HUES6 (cell line): ENCODE measurements at regions not wholly inside any gene's neighbourhood (a gene's known extent, or its start where the extent isn't known, plus 50 kb on each side); places are given as distances from the start of the nearest gene placed in this dataset.
A peak's percentile ranks its signal among the peaks of the same experiment; 100 is the strongest.

Experiments
- H3K27ac ChIP-seq: 2 replicates; pipeline ENCODE4 v1.7.0; 2013; ENCODE audit warnings: low read depth, mild to moderate bottlenecking, low read length, inconsistent platforms
- H3K27me3 ChIP-seq: 2 replicates; pipeline ENCODE4 v1.6.1; 2013; ENCODE audit warnings: low read length; ENCODE audit not compliant: control insufficient read depth, insufficient read depth
- H3K36me3 ChIP-seq: 2 replicates; pipeline ENCODE4 v1.6.1; 2013; ENCODE audit warnings: low read length; ENCODE audit not compliant: control insufficient read depth, insufficient read depth
- H3K4me1 ChIP-seq: 2 replicates; pipeline ENCODE4 v1.6.1; 2013; ENCODE audit warnings: low read length; ENCODE audit not compliant: control insufficient read depth, insufficient read depth
- H3K4me3 ChIP-seq: 2 replicates; pipeline ENCODE4 v1.5.1; 2013; ENCODE audit warnings: low read depth, low read length
- H3K9ac ChIP-seq: one replicate; pipeline ENCODE4 v1.6.1; 2013; ENCODE audit warnings: mild to moderate bottlenecking, low read length
- H3K9me3 ChIP-seq: 2 replicates; pipeline ENCODE4 v1.6.1; 2013; ENCODE audit warnings: low read depth, low read length; ENCODE audit not compliant: control insufficient read depth, insufficient read depth

DNA sequence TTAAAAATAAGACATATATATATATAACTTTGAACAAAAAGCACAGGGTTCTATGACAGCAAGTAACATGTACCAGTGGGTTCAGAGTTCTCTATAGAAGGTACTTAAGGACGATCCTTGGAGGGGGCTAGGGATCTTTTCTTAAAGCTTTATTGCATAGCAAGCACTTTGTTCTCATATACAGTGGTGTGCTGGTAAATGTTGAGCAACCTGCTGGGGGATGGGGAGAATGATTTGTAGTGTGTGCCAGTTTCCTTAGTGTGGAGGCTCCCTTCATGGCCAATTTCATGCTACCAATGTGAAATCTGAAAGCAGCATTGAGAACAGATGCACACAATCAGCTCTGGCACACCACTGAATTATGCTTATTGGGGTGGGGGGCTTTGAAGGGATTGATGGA lies 69.5 kb upstream of the NFASC start:
- 0 out of 2 replicates have a peak, but pooled peaks cover 6% of the 10 kb centered on the region for H3K27me3 ChIP-seq
- no peak overlapping the region for H3K4me3 ChIP-seq
- no peaks in the 10 kb centered on the region for H3K4me1 ChIP-seq
- no peak overlapping the region for H3K27ac ChIP-seq
- H3K36me3 ChIP-seq = no peaks in the 10 kb centered on the region
- no peaks in the 10 kb centered on the region for H3K9me3 ChIP-seq
- no peak overlapping the region for H3K9ac ChIP-seq

DNA sequence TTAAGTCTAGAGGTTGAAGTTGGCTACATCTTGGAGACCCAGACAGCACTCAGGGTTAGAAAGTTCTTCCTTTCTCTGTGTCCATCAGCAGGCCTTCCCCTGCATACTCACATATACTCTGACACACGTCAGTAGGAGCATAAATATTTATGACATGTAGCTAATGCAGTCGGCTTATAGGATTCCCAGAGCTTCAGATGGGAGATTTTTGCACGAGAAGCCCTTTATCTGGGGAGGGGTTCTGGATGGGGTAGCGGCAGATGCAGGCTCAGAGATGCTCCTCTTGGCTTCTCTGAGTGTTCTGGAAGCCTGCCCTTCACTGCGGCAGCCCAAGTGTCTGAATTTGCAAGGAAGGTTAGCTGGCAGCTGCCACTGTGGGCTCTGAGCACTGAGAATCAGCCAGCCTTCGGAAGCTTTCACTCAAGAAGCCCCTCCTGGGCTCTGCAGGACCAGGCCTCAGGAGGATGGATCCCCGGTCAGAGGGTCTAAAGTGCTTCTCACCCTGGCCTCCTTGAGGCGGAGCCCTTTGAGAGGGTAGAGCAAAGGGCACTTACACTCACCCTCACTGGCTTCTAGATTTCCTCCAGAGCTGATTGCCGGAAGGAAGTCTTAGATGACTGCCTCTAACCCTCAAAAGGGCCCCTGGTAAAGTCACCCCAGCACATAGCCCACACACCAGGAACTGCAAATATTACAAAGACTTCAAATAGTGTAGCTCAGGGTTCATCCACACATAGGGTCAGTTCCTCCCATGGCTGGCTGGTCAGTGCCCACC lies 68.1 kb upstream of the NFASC start:
- H3K36me3 ChIP-seq = no peaks in the 10 kb centered on the region
- H3K27ac ChIP-seq = no peak overlapping the region
- H3K27me3 ChIP-seq = peaks cover 12% of the 10 kb centered on the region; the same call in 1 of the 2 replicates
- no peaks in the 10 kb centered on the region for H3K9me3 ChIP-seq
- H3K9ac ChIP-seq = no peak overlapping the region
- H3K4me3 ChIP-seq = no peak overlapping the region
- peaks cover 3% of the 10 kb centered on the region; the same call in 1 of the 2 replicates for H3K4me1 ChIP-seq

- H3K36me3 ChIP-seq = no peaks in the 10 kb centered on the region
- no peak overlapping the region for H3K9ac ChIP-seq
- H3K27ac ChIP-seq = no peak overlapping the region
- H3K4me3 ChIP-seq = no peak overlapping the region
- no peaks in the 10 kb centered on the region for H3K9me3 ChIP-seq
- H3K4me1 ChIP-seq = peaks cover 3% of the 10 kb centered on the region; the same call in 1 of the 2 replicates
- peaks cover 12% of the 10 kb centered on the region; the same call in 1 of the 2 replicates for H3K27me3 ChIP-seq
These were observed 67.1 kb upstream of the NFASC start for GRCh38 chr1:204803607-204804006.

DNA sequence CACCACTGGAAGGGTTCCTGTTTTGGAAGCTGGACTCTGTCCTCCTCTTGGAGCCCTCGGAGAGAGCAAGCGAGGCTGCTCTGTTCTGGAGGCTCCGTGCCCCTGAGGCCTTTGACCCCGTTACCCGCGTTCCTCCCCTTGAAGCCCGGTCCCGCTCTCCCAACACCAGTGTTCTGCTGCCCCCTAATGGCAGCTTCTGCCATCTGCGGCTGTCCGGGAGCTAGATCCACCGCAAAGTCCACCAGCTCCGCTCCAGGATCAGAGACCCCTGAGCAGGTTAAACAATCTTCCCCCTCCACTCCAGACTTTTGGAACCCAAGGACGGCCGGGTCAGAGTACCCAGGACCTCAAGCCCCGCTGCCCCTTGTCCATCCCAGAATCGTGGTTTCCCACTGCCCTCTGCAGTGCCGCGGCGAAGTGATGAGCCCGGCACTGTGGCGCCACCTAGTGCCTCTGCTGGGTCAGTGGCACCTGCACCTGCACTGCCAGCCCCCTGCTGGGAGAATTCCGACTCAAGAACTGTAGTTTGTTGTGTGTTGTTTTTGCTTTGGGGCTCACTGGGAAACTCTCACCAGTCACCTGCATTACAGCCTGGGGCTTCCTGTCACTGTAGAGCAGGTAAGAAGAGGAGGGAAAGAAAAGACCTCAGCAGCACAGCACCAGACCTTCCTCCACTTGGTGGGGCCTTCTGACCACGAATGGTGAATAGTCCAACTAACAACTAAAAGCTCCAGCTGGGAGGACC lies 63.5 kb upstream of the NFASC start:
- Histone ChIP-seq H3K27me3 (peaks cover 8% of the 10 kb centered on the region; the same call in 1 of the 2 replicates), H3K4me3 (peak overlapping the region; percentile 65), H3K9ac (peak overlapping the region; percentile 62), H3K36me3 (no peaks in the 10 kb centered on the region), H3K27ac (no peak overlapping the region), H3K9me3 (no peaks in the 10 kb centered on the region), H3K4me1 (peaks cover 3% of the 10 kb centered on the region; the same call in 1 of the 2 replicates)

GRCh38 chr1:204809488-204809887 lies 61.2 kb upstream of the NFASC start:
- no peak overlapping the region for H3K27ac ChIP-seq
- peaks cover 5% of the 10 kb centered on the region; the same call in 1 of the 2 replicates for H3K27me3 ChIP-seq
- H3K4me1 ChIP-seq = peaks cover 3% of the 10 kb centered on the region; the same call in 1 of the 2 replicates
- H3K9me3 ChIP-seq = no peaks in the 10 kb centered on the region
- no peak overlapping the region for H3K9ac ChIP-seq
- no peaks in the 10 kb centered on the region for H3K36me3 ChIP-seq
- H3K4me3 ChIP-seq = no peak overlapping the region

DNA sequence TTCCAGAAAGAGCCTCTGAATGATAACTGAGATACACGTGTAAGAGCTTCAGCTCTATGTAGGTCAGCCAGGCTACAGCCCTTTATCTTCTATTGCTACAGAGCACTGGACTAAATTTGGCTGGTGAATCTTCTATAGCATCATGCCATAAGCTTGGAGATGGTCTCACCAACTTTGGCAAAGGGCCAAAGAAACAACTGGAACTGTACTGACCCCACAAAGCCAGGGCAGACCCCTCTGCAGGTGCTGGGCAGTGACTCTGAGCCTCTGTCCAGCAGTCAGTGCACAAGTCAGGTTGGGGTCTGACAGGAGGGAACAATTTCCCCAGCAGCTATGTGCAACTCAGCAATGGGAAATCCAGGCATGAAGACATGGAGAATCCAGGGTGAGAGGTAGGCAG lies 57.8 kb upstream of the NFASC start:
- H3K4me1 ChIP-seq = no peaks in the 10 kb centered on the region
- H3K27me3 ChIP-seq = peaks cover 3% of the 10 kb centered on the region; the same call in 1 of the 2 replicates
- no peaks in the 10 kb centered on the region for H3K36me3 ChIP-seq
- no peaks in the 10 kb centered on the region for H3K9me3 ChIP-seq
- H3K27ac ChIP-seq = no peak overlapping the region
- no peak overlapping the region for H3K9ac ChIP-seq
- no peak overlapping the region for H3K4me3 ChIP-seq

DNA sequence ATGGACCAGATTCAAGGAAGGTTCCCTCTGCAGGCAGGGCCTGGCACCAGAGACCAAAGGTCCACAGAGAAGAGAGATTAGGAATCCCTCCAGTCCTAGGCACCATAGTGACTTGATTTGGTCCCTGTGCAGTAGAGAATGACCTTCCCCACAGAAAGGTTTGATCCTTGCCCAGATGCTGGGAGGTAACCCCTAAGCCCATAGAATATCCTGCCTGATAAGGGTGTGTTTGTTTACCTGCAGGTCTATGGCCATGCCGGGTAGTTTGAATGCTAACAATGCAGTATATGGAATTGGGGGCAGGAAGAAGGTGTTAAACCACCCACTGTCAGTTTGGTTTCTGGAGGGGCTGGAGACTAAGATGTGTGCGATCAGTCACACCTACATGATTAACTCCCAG lies 57.1 kb upstream of the NFASC start:
- Histone ChIP-seq H3K27ac (no peak overlapping the region), H3K4me3 (no peak overlapping the region), H3K9me3 (no peaks in the 10 kb centered on the region), H3K9ac (no peak overlapping the region), H3K4me1 (no peaks in the 10 kb centered on the region), H3K27me3 (peaks cover 3% of the 10 kb centered on the region; the same call in 1 of the 2 replicates), H3K36me3 (no peaks in the 10 kb centered on the region)

DNA sequence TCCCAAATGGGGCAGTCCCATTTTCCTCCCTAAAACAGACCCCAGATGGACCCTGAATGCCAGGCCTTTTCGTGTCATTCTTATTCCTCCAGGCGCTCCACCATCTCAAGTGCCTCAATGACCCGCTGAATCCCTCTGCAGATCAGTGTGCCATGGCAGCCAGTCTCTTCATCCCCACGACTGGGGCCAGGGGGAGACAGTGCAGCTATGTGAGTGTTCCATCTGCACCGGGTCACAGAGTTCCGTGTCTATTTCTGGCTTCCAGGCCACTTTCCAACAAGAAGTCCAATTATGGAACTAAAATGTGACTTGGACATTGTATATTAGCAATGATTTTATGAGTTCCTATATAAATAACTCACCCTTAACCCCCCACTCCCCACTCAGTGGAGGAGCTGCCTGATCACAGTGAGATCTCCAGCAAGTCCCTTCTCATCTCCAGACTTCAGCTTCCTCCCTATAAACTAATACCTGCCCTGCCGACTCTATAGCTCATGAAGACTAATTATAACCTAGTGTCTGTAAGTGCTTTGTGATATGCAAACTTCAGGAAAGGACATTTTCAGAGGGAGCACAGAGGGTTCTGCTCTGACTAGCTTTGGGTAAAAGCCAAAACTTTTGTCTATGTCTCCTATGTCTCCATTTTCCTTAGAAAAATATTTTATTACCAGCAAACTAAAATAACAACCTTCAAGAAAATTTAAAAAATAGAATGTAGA lies 56.3 kb upstream of the NFASC start:
- Histone ChIP-seq H3K9ac (no peak overlapping the region), H3K27me3 (peaks cover 3% of the 10 kb centered on the region; the same call in 1 of the 2 replicates), H3K27ac (no peak overlapping the region), H3K36me3 (no peaks in the 10 kb centered on the region), H3K4me1 (no peaks in the 10 kb centered on the region), H3K4me3 (no peak overlapping the region), H3K9me3 (no peaks in the 10 kb centered on the region)

DNA sequence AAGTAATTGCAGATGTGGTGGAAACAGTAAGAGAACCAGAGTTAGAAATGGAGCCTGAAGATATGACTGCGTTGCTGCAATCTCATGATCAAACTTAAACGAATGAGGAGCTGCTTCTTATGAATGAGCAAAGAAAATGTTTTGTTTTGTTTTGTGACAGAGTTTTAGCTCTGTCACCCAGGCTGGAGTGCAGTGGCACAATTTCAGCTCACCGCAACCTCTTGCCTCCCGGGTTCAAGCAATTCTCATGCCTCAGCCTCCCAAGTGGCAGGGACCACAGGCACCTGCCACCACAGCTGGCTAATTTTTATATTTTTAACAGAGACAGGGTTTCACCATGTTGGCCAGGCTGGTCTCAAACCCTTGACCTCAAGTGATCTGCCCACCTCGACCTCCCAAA lies 53.3 kb upstream of the NFASC start:
- Histone ChIP-seq H3K4me3 (no peak overlapping the region), H3K9me3 (no peaks in the 10 kb centered on the region), H3K27me3 (peaks cover 3% of the 10 kb centered on the region; the same call in 1 of the 2 replicates), H3K36me3 (no peaks in the 10 kb centered on the region), H3K4me1 (no peaks in the 10 kb centered on the region), H3K9ac (no peak overlapping the region), H3K27ac (no peak overlapping the region)

DNA sequence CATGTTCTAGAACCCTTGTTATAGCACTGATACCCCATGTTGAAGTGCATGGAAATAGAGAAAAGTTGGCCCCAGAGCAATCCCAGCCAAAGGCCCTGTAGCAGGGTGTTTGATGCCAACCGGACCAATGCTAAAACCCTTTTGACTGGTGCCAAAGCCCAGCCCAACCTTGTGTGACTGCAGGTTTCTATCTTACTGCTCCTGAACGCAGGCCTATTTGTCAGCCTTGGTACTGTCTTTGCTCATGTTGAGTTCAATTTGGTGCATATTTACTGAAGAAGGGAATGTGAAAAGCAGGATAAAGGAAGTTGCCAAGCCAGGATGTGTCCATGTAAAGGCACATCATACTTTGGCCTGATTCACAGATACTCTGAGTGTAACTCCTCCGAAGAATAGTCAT lies 51.7 kb upstream of the NFASC start:
- no peaks in the 10 kb centered on the region for H3K4me1 ChIP-seq
- H3K4me3 ChIP-seq = no peak overlapping the region
- peaks cover 4% of the 10 kb centered on the region; the same call in 1 of the 2 replicates for H3K27me3 ChIP-seq
- H3K27ac ChIP-seq = no peak overlapping the region
- H3K36me3 ChIP-seq = no peaks in the 10 kb centered on the region
- H3K9ac ChIP-seq = no peak overlapping the region
- H3K9me3 ChIP-seq = no peaks in the 10 kb centered on the region
